Panc1 (cell line): ENCODE measurements at regions not wholly inside any gene's neighbourhood (a gene's known extent, or its start where the extent isn't known, plus 50 kb on each side); places are given as distances from the start of the nearest gene placed in this dataset.

Experiments
- ATAC-seq: fragments of 200-7000 bp; cut with Tn5 transposase; 2 replicates; pipeline ENCODE4 v1.9.1; 2020; ENCODE audit warnings: mild to moderate bottlenecking, moderate library complexity
- BruUV-seq: library from RNA; stranded (reverse); fragments of 400-500 nt; replicated peaks from 2 replicates; lab custom pipeline; 2021; lab: Mats Ljungman, UMichigan
- CTCF ChIA-PET: fragments of 300-600 bp; sonication (Branson Sonifier 250); formaldehyde crosslinking; loops from one replicate; lab custom pipeline; 2022; ENCODE audit warnings: antibody characterized with exemption; lab: Charles Lee
- POLR2A ChIA-PET: fragments of 300-600 bp; sonication (Branson Sonifier 250); formaldehyde crosslinking; loops from one replicate; lab custom pipeline; 2022; ENCODE audit warnings: antibody characterized with exemption; lab: Charles Lee
- DNase-seq: peaks from one replicate; pipeline ENCODE4 v3.0.0-alpha.2; 2010; ENCODE audit warnings: low read depth, low spot score
- H3K27ac ChIP-seq: 2 replicates; pipeline ENCODE4 v1.5.1; 2011; ENCODE audit warnings: mild to moderate bottlenecking, low read length, inconsistent platforms
- H3K27me3 ChIP-seq: fragments of 200-500 bp; sonication (Bioruptor generic); 2 replicates; pipeline ENCODE4 v1.6.0; 2014; ENCODE audit warnings: low read length, inconsistent platforms; ENCODE audit not compliant: control insufficient read depth, insufficient read depth
- H3K36me3 ChIP-seq: fragments of 200-500 bp; sonication (Bioruptor generic); 2 replicates; pipeline ENCODE4 v1.5.1; 2014; ENCODE audit warnings: inconsistent platforms, mild to moderate bottlenecking, low read length, moderate library complexity; ENCODE audit not compliant: control insufficient read depth, insufficient read depth
- H3K4me1 ChIP-seq: 2 replicates; pipeline ENCODE4 v1.5.1; 2011; ENCODE audit warnings: inconsistent platforms, mild to moderate bottlenecking, low read length, moderate library complexity; ENCODE audit not compliant: control insufficient read depth, insufficient read depth
- H3K4me3 ChIP-seq, 2 experiments: 2 replicates each; pipeline ENCODE4 v1.5.1; 2011 to 2012; ENCODE audit warnings: low read depth in 2 of 2, low read length in 2 of 2, mild to moderate bottlenecking in 2 of 2, inconsistent platforms in 1 of 2, moderate library complexity in 1 of 2
- H3K9me3 ChIP-seq: fragments of 200-500 bp; sonication (Bioruptor generic); 2 replicates; pipeline ENCODE4 v1.5.1; 2014; ENCODE audit warnings: low read depth, mild to moderate bottlenecking, inconsistent platforms, low read length, moderate library complexity; ENCODE audit not compliant: control insufficient read depth, insufficient read depth
- POLR2AphosphoS5 ChIP-seq: IDR thresholded peaks from 2 replicates; pipeline ENCODE4 v1.6.1; 2012; ENCODE audit warnings: mild to moderate bottlenecking, low read depth, low read length, moderate library complexity
- SIN3A ChIP-seq: IDR thresholded peaks from 2 replicates; pipeline ENCODE4 v1.6.1; 2012; ENCODE audit warnings: low read depth, mild to moderate bottlenecking, low read length, moderate library complexity, borderline replicate concordance; ENCODE audit not compliant: insufficient read depth
- TCF7L2 ChIP-seq: IDR thresholded peaks from 2 replicates; pipeline ENCODE4 v1.6.1; 2011; ENCODE audit warnings: mild to moderate bottlenecking, low read depth, low read length, inconsistent platforms
- in situ Hi-C: cut with HindIII; loops from 2 replicates; pipeline ENCODE4 v1.10.0; 2016; ENCODE audit warnings: low sequenced_read_pairs, low pct_unique_long_range_greater_than_20kb
- intact Hi-C: fragments of 100-400 bp; cut with micrococcal nuclease; formaldehyde crosslinking; loops from one replicate; pipeline ENCODE4 v1.10.0; 2022; ENCODE audit not compliant: unreplicated experiment
- TF ChIP-seq, protein P1 (sequence below): fragments of 450-650 bp; IDR thresholded peaks from 2 replicates; pipeline ENCODE4 v1.5.1; 2017; ENCODE audit warnings: mild to moderate bottlenecking
- TF ChIP-seq, protein P2 (sequence below), 2 experiments: IDR thresholded peaks; 2 replicates each; pipeline ENCODE4 v1.6.1; 2011 to 2012; ENCODE audit warnings: low read depth in 2 of 2, control low read depth in 1 of 2, low read length in 1 of 2, mild to moderate bottlenecking in 1 of 2, moderate library complexity in 1 of 2; ENCODE audit not compliant: insufficient read depth in 1 of 2

DNA sequence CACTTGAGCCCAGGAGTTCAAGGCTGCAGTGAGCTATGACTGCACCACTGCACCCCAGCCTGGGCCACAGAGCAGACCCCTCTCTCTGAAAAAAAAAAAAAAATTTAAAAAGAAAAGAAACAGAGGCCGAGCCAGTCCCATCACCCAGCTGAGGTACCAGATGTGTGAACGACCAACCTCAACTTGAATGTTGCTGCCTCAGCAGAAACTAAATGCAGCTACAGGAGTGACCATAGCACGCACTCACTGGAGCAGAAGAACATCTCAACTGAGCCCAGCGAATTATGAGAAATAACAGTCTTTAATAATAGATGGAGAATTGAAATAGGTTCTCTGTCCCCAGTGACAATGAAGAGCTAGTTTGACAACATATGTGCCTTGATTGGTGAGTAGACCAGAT is 53.1 kb upstream of the ST8SIA6 start:
- ATAC-seq = no peak
- no peaks in the 10 kb centered on the region for H3K9me3 ChIP-seq
- intact Hi-C loops (no loop called here), in situ Hi-C loops (no loop called here)
- TF ChIP-seq, protein P1, sequence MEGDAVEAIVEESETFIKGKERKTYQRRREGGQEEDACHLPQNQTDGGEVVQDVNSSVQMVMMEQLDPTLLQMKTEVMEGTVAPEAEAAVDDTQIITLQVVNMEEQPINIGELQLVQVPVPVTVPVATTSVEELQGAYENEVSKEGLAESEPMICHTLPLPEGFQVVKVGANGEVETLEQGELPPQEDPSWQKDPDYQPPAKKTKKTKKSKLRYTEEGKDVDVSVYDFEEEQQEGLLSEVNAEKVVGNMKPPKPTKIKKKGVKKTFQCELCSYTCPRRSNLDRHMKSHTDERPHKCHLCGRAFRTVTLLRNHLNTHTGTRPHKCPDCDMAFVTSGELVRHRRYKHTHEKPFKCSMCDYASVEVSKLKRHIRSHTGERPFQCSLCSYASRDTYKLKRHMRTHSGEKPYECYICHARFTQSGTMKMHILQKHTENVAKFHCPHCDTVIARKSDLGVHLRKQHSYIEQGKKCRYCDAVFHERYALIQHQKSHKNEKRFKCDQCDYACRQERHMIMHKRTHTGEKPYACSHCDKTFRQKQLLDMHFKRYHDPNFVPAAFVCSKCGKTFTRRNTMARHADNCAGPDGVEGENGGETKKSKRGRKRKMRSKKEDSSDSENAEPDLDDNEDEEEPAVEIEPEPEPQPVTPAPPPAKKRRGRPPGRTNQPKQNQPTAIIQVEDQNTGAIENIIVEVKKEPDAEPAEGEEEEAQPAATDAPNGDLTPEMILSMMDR = no peak
- TF ChIP-seq TCF7L2 (no peak), POLR2AphosphoS5 (no peak), SIN3A (no peak)
- TF ChIP-seq, protein P2, sequence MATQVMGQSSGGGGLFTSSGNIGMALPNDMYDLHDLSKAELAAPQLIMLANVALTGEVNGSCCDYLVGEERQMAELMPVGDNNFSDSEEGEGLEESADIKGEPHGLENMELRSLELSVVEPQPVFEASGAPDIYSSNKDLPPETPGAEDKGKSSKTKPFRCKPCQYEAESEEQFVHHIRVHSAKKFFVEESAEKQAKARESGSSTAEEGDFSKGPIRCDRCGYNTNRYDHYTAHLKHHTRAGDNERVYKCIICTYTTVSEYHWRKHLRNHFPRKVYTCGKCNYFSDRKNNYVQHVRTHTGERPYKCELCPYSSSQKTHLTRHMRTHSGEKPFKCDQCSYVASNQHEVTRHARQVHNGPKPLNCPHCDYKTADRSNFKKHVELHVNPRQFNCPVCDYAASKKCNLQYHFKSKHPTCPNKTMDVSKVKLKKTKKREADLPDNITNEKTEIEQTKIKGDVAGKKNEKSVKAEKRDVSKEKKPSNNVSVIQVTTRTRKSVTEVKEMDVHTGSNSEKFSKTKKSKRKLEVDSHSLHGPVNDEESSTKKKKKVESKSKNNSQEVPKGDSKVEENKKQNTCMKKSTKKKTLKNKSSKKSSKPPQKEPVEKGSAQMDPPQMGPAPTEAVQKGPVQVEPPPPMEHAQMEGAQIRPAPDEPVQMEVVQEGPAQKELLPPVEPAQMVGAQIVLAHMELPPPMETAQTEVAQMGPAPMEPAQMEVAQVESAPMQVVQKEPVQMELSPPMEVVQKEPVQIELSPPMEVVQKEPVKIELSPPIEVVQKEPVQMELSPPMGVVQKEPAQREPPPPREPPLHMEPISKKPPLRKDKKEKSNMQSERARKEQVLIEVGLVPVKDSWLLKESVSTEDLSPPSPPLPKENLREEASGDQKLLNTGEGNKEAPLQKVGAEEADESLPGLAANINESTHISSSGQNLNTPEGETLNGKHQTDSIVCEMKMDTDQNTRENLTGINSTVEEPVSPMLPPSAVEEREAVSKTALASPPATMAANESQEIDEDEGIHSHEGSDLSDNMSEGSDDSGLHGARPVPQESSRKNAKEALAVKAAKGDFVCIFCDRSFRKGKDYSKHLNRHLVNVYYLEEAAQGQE (IDR thresholded peaks at IDR 0.05; ENCODE audit: insufficient read depth in 1 of 2, low read depth in 2 of 2, low read length in 1 of 2) = no peak
- H3K27me3 ChIP-seq = no peaks in the 10 kb centered on the region
- POLR2A ChIA-PET = no interaction called here
- CTCF ChIA-PET = no interaction called here
- no peak overlapping the region for H3K4me3 ChIP-seq
- H3K36me3 ChIP-seq = no peaks in the 10 kb centered on the region
- peaks cover 17% of the 10 kb centered on the region for H3K4me1 ChIP-seq
- no TSS peak for BruUV-seq
- no peak overlapping the region for H3K27ac ChIP-seq
- no peak for DNase-seq

DNA sequence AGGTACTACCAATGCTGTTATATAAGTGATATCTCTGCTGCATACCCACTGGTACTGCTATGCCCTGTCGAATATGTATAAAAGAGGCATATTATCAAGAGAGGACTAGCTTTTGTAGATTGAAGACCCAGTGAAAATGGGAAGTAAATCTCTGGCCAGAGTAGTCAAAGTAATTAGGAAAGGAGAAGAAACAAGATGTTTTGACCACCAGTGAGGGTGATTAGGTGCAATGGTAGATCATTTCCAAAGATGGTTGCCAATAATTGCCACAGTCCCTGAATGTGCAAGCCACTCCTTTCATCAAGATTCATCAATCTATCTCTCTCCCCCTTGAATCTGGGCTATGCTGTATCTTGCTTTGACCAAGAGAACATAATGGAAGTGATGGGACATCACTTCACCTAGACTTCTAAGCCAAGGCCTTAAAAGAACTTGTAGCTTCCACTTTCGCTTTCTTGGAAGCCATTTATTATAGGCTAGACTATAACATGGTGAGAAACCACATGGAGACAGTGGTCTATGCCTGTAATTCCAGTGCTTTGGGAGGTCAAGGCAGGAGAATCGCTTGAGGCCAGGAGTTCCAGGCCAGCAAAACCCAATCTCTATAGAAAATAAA is 52.6 kb upstream of the ST8SIA6 start:
- Histone ChIP-seq H3K4me1 (peaks cover 17% of the 10 kb centered on the region), H3K27me3 (no peaks in the 10 kb centered on the region), H3K27ac (peak overlapping the region; percentile 37; the same call in 1 of the 2 replicates), H3K4me3 (no peak overlapping the region), H3K9me3 (no peaks in the 10 kb centered on the region), H3K36me3 (no peaks in the 10 kb centered on the region)
- ATAC-seq (no peak), DNase-seq (no peak)
- no peak for TF ChIP-seq POLR2AphosphoS5
- no peak for TF ChIP-seq TCF7L2
- TF ChIP-seq, protein P1 = no peak
- TF ChIP-seq, protein P2 (IDR thresholded peaks at IDR 0.05; ENCODE audit: insufficient read depth in 1 of 2, low read depth in 2 of 2, low read length in 1 of 2) = no peak
- TF ChIP-seq SIN3A = no peak
- POLR2A ChIA-PET = no interaction called here
- BruUV-seq = no TSS peak
- intact Hi-C loops = no loop called here
- in situ Hi-C loops = no loop called here
- CTCF ChIA-PET = no interaction called here
